H1 (cell line): ENCODE measurements at regions not wholly inside any gene's neighbourhood (a gene's known extent, or its start where the extent isn't known, plus 50 kb on each side); places are given as distances from the start of the nearest gene placed in this dataset.

ENCODE experiments used
- CEBPB ChIP-seq: IDR thresholded peaks from 2 replicates; pipeline ENCODE4 v1.6.1; 2012; ENCODE audit warnings: low read depth, low read length
- CTCF ChIP-seq, 3 experiments: IDR thresholded peaks; 1 replicate in 2 of 3; 2 replicates in 1 of 3; pipeline versions ENCODE4 v1.5.1 to v1.6.1; 2011; ENCODE audit warnings: low read length in 3 of 3, mild to moderate bottlenecking in 3 of 3, inconsistent platforms in 2 of 3, low read depth in 1 of 3, moderate library complexity in 1 of 3; ENCODE audit not compliant: insufficient read depth in 1 of 3; ENCODE audit errors: control extremely low read depth in 1 of 3
- EZH2 ChIP-seq: fragments of 200-600 bp; sonication (generic); IDR thresholded peaks from 2 replicates; pipeline ENCODE4 v1.7.1; 2012; ENCODE audit warnings: low read depth, mild to moderate bottlenecking, moderate library complexity, low read length, inconsistent platforms; ENCODE audit not compliant: severe bottlenecking
- POLR2A ChIP-seq, 2 experiments: IDR thresholded peaks; 1 replicate in 1 of 2; 2 replicates in 1 of 2; pipeline ENCODE4 v1.6.1; 2011; ENCODE audit warnings: low read depth in 2 of 2, low read length in 2 of 2, mild to moderate bottlenecking in 2 of 2; ENCODE audit errors: control extremely low read depth in 1 of 2
- POLR2AphosphoS5 ChIP-seq: IDR thresholded peaks from 2 replicates; pipeline ENCODE4 v1.6.1; 2011; ENCODE audit warnings: low read depth, low read length
- TCF12 ChIP-seq: IDR thresholded peaks from 2 replicates; pipeline ENCODE4 v1.6.1; 2011; ENCODE audit warnings: low read depth, mild to moderate bottlenecking, low read length
- TEAD4 ChIP-seq: IDR thresholded peaks from 2 replicates; pipeline ENCODE4 v1.6.1; 2012; ENCODE audit warnings: low read depth, low read length, inconsistent platforms, mixed read lengths
- USF2 ChIP-seq: IDR thresholded peaks from 2 replicates; pipeline ENCODE4 v1.6.1; 2011; ENCODE audit warnings: low read length, improper control_type of control experiment

DNA sequence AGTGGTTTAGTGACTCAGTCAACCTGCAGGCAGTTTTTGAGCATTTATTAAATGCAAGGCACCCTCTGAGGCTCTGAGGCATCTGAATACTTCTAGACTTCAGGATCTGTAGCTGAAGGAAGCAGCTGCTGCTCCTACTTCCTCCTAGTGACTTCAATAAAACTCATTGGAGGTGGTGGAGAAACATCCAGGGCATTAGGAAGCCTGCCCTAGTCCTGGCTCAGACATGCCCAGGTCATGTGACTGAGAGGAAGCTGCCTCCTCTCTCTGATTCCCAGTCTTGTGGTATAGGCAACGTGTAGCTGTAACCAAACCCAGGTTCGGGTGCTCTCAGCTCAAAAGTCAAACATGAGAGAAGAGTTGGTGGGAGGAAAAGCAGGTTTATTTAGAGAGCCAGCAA lies 287.2 kb upstream of the GYPC start:
- TF ChIP-seq TCF12, result no peak
- no peak for TF ChIP-seq POLR2A (IDR thresholded peaks at IDR 0.05; ENCODE audit: control extremely low read depth in 1 of 2, low read depth in 2 of 2, low read length in 2 of 2)
- no peak for TF ChIP-seq POLR2AphosphoS5
- TF ChIP-seq CTCF (IDR thresholded peaks at IDR 0.05; ENCODE audit: control extremely low read depth in 1 of 3, insufficient read depth in 1 of 3, low read depth in 1 of 3, low read length in 3 of 3), result no peak
- no peak for TF ChIP-seq USF2
- TF ChIP-seq CEBPB, result no peak
- TF ChIP-seq TEAD4, result no peak
- TF ChIP-seq EZH2, result no peak
